Uterus (tissue), 3 donors: ENCODE measurements at regions not wholly inside any gene's neighbourhood (a gene's known extent, or its start where the extent isn't known, plus 50 kb on each side); places are given as distances from the start of the nearest gene placed in this dataset.
"Not testable (repeated sequence)": the region's sequence is repeated elsewhere in the genome, so short reads cannot be mapped to it uniquely, and the experiment has no call there.

Source experiments
- DNase-seq, 2 donors: peaks; one replicate each; pipeline ENCODE4 v3.0.0-alpha.2; 2019 to 2020
- H3K27ac ChIP-seq, 2 donors: fragments of 200-600 bp; sonication (generic); 1 replicate in 1 of 2; 2 replicates in 1 of 2; pipeline ENCODE4 v1.5.1; 2016 to 2018
- H3K27me3 ChIP-seq, 2 donors: fragments of 200-600 bp; sonication (generic); one replicate each; pipeline ENCODE4 v1.5.1; 2018 to 2019; ENCODE audit warnings: control low read depth in 1 of 2
- H3K36me3 ChIP-seq, 2 donors: fragments of 200-600 bp; sonication (generic); one replicate each; pipeline ENCODE4 v1.5.1; 2019; ENCODE audit warnings: control low read depth in 1 of 2
- H3K4me1 ChIP-seq, 2 donors: fragments of 200-600 bp; sonication (generic); one replicate each; pipeline ENCODE4 v1.5.1; 2018 to 2019; ENCODE audit warnings: control low read depth in 1 of 2
- H3K4me3 ChIP-seq, 2 donors: fragments of 200-600 bp; sonication (generic); 1 replicate in 1 of 2; 2 replicates in 1 of 2; pipeline ENCODE4 v1.5.1; 2018 to 2019; ENCODE audit warnings: mild to moderate bottlenecking in 1 of 2
- H3K9me3 ChIP-seq, 2 donors: fragments of 200-600 bp; sonication (generic); one replicate each; pipeline ENCODE4 v1.5.1; 2019; ENCODE audit warnings: control low read depth in 1 of 2
- CTCF ChIP-seq, 4 experiments: fragments of 200-600 bp in 2 of 4; fragments of 450-650 bp in 2 of 4; sonication (generic) in 2 of 4; IDR thresholded peaks; one replicate each; pipeline ENCODE4 v1.5.1; 2016 to 2019; ENCODE audit warnings: antibody characterized with exemption in 4 of 4, mild to moderate bottlenecking in 2 of 4, moderate library complexity in 1 of 4
- POLR2A ChIP-seq, 2 donors: fragments of 450-650 bp; IDR thresholded peaks; one replicate each; pipeline ENCODE4 v1.6.1; 2016; ENCODE audit warnings: antibody characterized with exemption in 2 of 2, mild to moderate bottlenecking in 1 of 2, moderate library complexity in 1 of 2
- intact Hi-C: fragments of 100-400 bp; cut with DNase I; formaldehyde crosslinking; loops from one replicate; pipeline ENCODE4 v1.15.1; 2023; ENCODE audit warnings: low total_unique reads
- donor health status: DM: yes; HTN: yes; CAD: no.

- Histone ChIP-seq H3K9me3 (no peaks in the 10 kb centered on the region), H3K27me3 (no peaks in the 10 kb centered on the region), H3K4me1 (no peaks in the 10 kb centered on the region), H3K27ac (no peak overlapping the region), H3K4me3 (no peak overlapping the region), H3K36me3 (no peaks in the 10 kb centered on the region)
- TF ChIP-seq CTCF (IDR thresholded peaks at IDR 0.05): no peak
- no peak for TF ChIP-seq POLR2A (IDR thresholded peaks at IDR 0.05)
- intact Hi-C loops: no loop called here
- no peak for DNase-seq
These were observed 1742.1 kb downstream of the BRINP3 start for GRCh38 chr1:188735567-188735966.

- H3K27me3 ChIP-seq, H3K36me3 ChIP-seq, H3K4me3 ChIP-seq, H3K27ac ChIP-seq, intact Hi-C loops, H3K9me3 ChIP-seq, H3K4me1 ChIP-seq, DNase-seq: not testable (repeated sequence)
These were observed 1728.4 kb downstream of the BRINP3 start for GRCh38 chr1:188749275-188749674.

- H3K27me3 ChIP-seq, H3K36me3 ChIP-seq, H3K4me1 ChIP-seq, H3K27ac ChIP-seq, intact Hi-C loops, DNase-seq, H3K9me3 ChIP-seq, H3K4me3 ChIP-seq: not testable (repeated sequence)
These were observed 1725.6 kb downstream of the BRINP3 start for GRCh38 chr1:188752027-188752426.

- not testable (repeated sequence) for H3K36me3 ChIP-seq
These were observed 1719.9 kb downstream of the BRINP3 start for GRCh38 chr1:188757747-188758146.

GRCh38 chr1:188761226-188761625, 1716.4 kb downstream of the BRINP3 start:
- Histone ChIP-seq H3K4me1 (no peaks in the 10 kb centered on the region), H3K36me3 (no peaks in the 10 kb centered on the region), H3K4me3 (no peak overlapping the region), H3K9me3 (no peaks in the 10 kb centered on the region), H3K27ac (no peak overlapping the region), H3K27me3 (no peaks in the 10 kb centered on the region)
- intact Hi-C loops: no loop called here
- DNase-seq: no peak
- TF ChIP-seq CTCF (IDR thresholded peaks at IDR 0.05): no peak
- no peak for TF ChIP-seq POLR2A (IDR thresholded peaks at IDR 0.05)

More at GRCh38 chr1:188757747-188758146, 1719.9 kb downstream of the BRINP3 start:
- DNase-seq, intact Hi-C loops, H3K4me1 ChIP-seq, H3K4me3 ChIP-seq, H3K9me3 ChIP-seq, H3K27ac ChIP-seq, H3K27me3 ChIP-seq: not testable (repeated sequence)

GRCh38 chr1:188762166-188762743, 1715.4 kb downstream of the BRINP3 start:
- H3K36me3 ChIP-seq: no peaks in the 10 kb centered on the region
- H3K27me3 ChIP-seq: no peaks in the 10 kb centered on the region
- no peak for DNase-seq
- H3K4me1 ChIP-seq: no peaks in the 10 kb centered on the region
- H3K4me3 ChIP-seq: no peak overlapping the region
- intact Hi-C loops: no loop called here
- TF ChIP-seq CTCF (IDR thresholded peaks at IDR 0.05): no peak
- no peak for TF ChIP-seq POLR2A (IDR thresholded peaks at IDR 0.05)
- H3K27ac ChIP-seq: no peak overlapping the region
- H3K9me3 ChIP-seq: no peaks in the 10 kb centered on the region

GRCh38 chr1:188763541-188763940, 1714.1 kb downstream of the BRINP3 start:
- Histone ChIP-seq H3K27me3 (no peaks in the 10 kb centered on the region), H3K9me3 (no peaks in the 10 kb centered on the region), H3K4me3 (no peak overlapping the region), H3K4me1 (no peaks in the 10 kb centered on the region), H3K36me3 (no peaks in the 10 kb centered on the region), H3K27ac (no peak overlapping the region)
- TF ChIP-seq POLR2A (IDR thresholded peaks at IDR 0.05) (no peak), CTCF (IDR thresholded peaks at IDR 0.05) (no peak)
- no peak for DNase-seq
- intact Hi-C loops: no loop called here
